ENCODE measurements at regions not wholly inside any gene's neighbourhood (a gene's known extent, or its start where the extent isn't known, plus 50 kb on each side); places are given as distances from the start of the nearest gene placed in this dataset.

DNA sequence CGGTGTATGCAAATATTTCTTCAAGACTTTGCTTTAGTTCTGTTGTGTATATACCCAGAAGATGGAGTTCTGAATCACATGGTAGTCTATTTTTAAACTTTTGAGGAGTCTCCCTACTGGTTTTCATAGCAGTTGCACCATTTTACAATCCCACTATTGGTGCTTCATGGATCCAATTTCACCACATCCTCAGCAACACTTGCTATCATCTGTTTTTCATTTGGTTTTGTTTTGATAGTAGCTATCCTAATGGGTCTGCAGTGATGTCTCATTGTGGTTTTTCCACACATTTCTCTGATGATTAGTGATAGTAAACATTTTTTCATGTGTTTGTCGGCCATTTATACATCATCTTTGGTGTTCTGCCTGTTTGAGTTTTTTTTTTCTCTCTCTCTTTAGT is 1339.3 kb downstream of the EFNA5 start:
- WGBS, 2 experiments (ENCODE audit: extremely low coverage in 2 of 2, insufficient read length in 1 of 2): no CpG with 5 or more reads among the region's 2 CpGs
- H3K4me3 ChIP-seq (ENCODE audit: insufficient read depth, low read depth, low read length): no peak overlapping the region
- no peak overlapping the region for H3K23ac ChIP-seq (ENCODE audit: low read depth, low read length)
- H2AK9ac ChIP-seq (replicated peaks; ENCODE audit: low read depth, low read length, poor library complexity): no peak overlapping the region
- H2BK15ac ChIP-seq (ENCODE audit: low read depth, low read length): no peak overlapping the region
- no peak overlapping the region for H3K27ac ChIP-seq (ENCODE audit: insufficient read depth, low read length)
- no peaks in the 10 kb centered on the region for H3K9me1 ChIP-seq (ENCODE audit: insufficient read depth, low read length)
- no peak for TF ChIP-seq RCOR1 (IDR thresholded peaks at IDR 0.05; ENCODE audit: insufficient replicate concordance, low read length)
- TF ChIP-seq FOS (IDR thresholded peaks at IDR 0.05; ENCODE audit: low read depth, low read length): peak; percentile 66
- TF ChIP-seq NFE2L2 (IDR thresholded peaks at IDR 0.05; ENCODE audit: low read depth, low read length): 0 out of 2 replicates have a peak, but pooled peaks have one; percentile 16
- peak; percentile 90 for TF ChIP-seq CEBPB (IDR thresholded peaks at IDR 0.05; ENCODE audit: low read depth, low read length)
- no peaks in the 10 kb centered on the region; the same call in 1 of the 2 replicates for H3K9me3 ChIP-seq (ENCODE audit: control insufficient read depth, insufficient read depth, low read length)
- no peak overlapping the region for H2AFZ ChIP-seq (replicated peaks; ENCODE audit: low read length, poor library complexity)
- CTCF ChIA-PET: interaction anchor here (0.5 kb wide), 1 partner anchor 582 kb away, joined by 5 read pairs; no protein-coding TSS in a partner anchor
- ATAC-seq (ENCODE audit: low read depth): peak; percentile 95
- POLR2A ChIA-PET (ENCODE audit: unreplicated experiment): no interaction called here
- H2BK120ac ChIP-seq (ENCODE audit: low read depth, low read length): no peak overlapping the region
- no peaks in the 10 kb centered on the region for H4K20me1 ChIP-seq (ENCODE audit: insufficient read depth, low read length)
- H3K14ac ChIP-seq (replicated peaks; ENCODE audit: low read depth, low read length): no peak overlapping the region
- no peak overlapping the region for H3K4me2 ChIP-seq (ENCODE audit: low read depth, low read length)
- no peak overlapping the region for H3K56ac ChIP-seq (ENCODE audit: extremely low read depth, insufficient read depth, low read length)
- intact Hi-C loops (cut with micrococcal nuclease): no loop called here
- no peak overlapping the region for H3K9ac ChIP-seq (ENCODE audit: low read depth, low read length)
- no peak overlapping the region for H3K18ac ChIP-seq (ENCODE audit: low read depth, low read length)
- BruUV-seq (replicated peaks): no TSS peak
- no peaks in the 10 kb centered on the region for H3K36me3 ChIP-seq (ENCODE audit: control insufficient read depth, insufficient read depth, low read length)
- H4K5ac ChIP-seq (ENCODE audit: low read depth, low read length): no peak overlapping the region
- DNase-seq: peak; percentile 98
- H3K27me3 ChIP-seq (ENCODE audit: control insufficient read depth, insufficient read depth, low read length): no peaks in the 10 kb centered on the region
- no peak overlapping the region for H3K4ac ChIP-seq (ENCODE audit: low read depth, low read length)
- H3K4me1 ChIP-seq (ENCODE audit: control insufficient read depth, insufficient read depth, low read length): no peaks in the 10 kb centered on the region
- in situ Hi-C loops (cut with MboI; ENCODE audit: low sequenced_read_pairs): no loop called here
- H2BK20ac ChIP-seq (ENCODE audit: low read depth, low read length): no peak overlapping the region
- no peak overlapping the region for H2AK5ac ChIP-seq (ENCODE audit: low read depth, low read length)
- H4K8ac ChIP-seq (ENCODE audit: low read depth in 2 of 2, low read length in 2 of 2): no peak overlapping the region
- H3K79me1 ChIP-seq (ENCODE audit: low read depth in 1 of 2, low read length in 2 of 2): no peaks in the 10 kb centered on the region
- dilution Hi-C loops (cut with HindIII; ENCODE audit: low sequenced_read_pairs, unreplicated experiment): no loop called here
- no peak overlapping the region for H2BK5ac ChIP-seq (ENCODE audit: low read depth, low read length, poor library complexity, severe bottlenecking)
- H4K91ac ChIP-seq (ENCODE audit: insufficient read depth, low read depth, low read length): no peak overlapping the region

Measured in IMR-90 (cell line).